Femur (tissue), 1 donor: ENCODE measurements at regions not wholly inside any gene's neighbourhood (a gene's known extent, or its start where the extent isn't known, plus 50 kb on each side); places are given as distances from the start of the nearest gene placed in this dataset.

Experiments
- DNase-seq: peaks from one replicate; pipeline ENCODE4 v3.0.0-alpha.2; 2017

DNA sequence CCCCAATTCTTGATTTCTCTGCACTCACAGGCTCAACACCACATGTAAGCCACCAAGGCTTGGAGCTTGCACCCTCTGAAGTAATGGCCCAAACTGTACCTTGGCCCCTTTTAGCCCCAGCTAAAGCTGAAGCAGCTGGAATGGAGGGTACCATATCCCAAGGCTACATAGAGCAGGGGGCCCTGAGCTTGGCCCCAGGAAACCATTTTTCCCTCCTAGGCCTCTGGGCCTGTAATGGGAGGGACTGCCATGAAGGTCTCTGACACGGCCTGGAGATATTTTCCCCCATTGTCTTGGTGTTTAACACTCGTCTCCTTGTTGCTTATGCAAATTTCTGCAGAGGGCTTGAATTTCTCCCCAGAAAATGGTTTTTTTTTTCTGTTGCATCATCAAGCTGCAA lies 69.7 kb downstream of the SKA1 start:
- no peak for DNase-seq

DNA sequence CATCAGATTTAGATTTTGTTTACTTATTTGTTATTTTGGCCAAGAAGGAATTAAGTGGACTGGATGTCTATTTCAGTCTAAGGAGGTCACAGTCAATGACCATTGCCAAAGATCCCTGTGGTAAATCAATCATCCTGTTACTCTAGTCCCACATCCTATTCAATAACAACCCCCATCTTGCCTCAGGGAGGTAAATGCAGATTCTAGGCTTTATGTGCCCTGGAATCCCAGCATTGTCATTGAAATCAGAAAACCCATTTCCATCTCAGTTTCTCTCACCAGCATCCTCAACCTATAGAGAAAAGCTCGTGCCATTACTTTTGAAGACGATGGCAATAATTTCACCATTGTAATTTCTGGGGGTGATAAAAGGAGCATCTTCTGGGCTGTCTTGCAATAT lies 71.8 kb downstream of the SKA1 start:
- no peak for DNase-seq

DNA sequence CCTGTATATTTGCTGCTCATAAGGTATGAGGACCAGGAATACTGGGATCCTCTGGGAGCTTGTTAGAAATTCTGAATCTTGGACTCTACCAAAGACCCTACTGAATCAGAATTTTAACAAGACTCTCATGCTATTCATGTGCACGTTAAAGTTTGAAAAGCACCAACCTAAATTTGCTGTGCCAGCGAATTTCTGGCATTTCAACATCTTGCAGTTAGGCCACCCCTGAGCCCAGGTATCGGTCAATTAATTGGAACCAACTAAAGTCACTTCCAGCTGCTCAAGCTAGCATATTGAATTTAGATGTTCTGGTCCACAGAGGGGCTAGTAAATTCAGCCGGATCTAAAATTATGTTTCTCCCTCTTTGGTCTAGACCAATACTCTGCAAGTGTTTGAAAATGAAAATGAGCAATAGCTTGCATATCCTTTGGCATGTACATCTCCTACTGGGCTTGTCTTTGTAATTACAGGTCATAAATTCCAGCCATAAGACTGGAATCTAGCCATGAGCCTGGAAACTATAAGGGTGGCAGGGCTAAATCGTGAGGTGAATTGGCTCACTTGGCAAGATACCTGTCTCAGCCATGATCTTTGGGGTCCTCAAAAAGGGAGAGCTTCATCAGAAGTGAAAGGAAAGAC lies 72.4 kb downstream of the SKA1 start:
- no peak for DNase-seq

DNA sequence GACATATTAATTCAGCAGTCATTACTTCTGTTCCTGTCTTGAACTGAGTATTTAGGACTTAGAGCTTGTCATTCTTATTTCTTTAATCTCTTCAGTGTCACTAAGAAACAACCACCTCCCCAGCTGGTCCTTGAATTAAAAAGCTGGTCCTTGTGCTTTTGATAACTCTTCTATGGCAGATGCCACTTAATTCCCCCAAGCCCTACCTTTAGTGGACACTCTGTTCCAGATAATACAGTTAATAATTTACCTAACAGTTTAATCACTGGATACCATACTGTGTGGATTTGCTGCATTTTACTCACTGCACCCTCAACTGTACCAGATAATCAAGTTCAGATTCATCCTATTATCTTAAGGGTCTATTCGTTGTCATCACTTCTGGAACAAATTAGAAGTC lies 73.1 kb downstream of the SKA1 start:
- DNase-seq, result no peak

DNA sequence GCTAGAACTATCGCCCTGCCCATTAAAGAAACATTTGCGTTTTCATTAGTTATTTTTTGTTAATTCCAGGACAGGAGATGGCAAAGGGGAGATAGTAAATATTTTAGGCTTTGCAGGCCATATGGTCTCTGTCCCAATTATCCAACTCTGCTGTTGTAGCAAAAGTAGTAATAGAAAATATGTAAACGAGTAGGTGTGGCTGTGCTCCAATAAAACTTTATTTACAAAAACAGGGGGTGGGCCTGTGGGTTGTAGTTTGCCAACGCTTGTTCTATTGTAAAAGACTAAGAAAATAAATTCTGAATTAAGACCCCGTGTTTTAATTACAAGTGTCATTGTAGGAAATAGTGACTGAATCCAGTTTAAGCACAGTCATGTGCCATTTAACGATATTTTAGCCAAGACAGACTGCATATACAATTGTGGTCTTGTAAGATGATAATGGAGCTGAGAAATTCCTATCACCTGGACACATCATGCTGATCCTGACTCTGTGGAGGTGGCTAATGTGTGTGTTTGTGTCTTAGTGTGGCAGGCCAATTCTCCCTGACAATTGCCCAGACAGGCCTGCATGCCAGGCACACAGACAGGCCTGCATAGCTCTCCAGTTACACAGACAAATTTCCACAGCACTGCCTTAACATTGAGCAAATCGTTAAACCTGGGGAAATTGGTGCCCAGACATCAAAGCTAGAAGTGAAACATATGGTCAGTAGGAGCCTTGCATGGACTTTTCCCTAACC lies 76.4 kb downstream of the SKA1 start:
- DNase-seq, result no peak

DNA sequence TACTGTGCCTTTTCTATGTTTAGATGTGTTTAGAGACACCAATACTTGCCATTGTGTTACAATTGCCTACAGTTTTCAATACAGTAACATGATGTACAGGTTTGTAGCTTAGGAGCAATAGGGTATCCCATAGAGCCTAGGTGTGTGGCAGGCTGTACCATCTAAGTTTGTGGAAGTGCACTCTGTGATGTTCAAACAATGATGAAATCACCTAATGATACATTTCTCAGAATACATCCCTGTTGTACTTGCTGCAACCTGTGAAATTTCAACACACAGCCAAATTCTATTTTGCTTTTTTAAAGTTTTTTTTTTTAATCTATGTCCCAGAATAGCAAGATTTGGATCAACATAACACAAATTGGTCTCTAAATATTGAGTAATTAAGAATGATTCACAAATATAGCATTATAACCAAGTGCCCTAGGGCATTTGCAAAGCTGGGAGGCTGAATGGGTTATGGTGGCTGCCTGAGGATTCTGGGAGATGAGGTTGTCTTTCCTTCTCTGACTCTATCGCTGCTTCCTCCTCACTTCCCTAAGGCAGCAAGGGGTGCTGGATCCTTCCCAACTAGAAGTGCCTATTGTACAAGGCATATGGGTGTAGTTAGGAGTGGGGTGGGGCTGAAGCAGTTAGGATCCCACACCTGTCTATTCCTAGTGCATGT lies 78.3 kb downstream of the SKA1 start:
- DNase-seq, result no peak

DNA sequence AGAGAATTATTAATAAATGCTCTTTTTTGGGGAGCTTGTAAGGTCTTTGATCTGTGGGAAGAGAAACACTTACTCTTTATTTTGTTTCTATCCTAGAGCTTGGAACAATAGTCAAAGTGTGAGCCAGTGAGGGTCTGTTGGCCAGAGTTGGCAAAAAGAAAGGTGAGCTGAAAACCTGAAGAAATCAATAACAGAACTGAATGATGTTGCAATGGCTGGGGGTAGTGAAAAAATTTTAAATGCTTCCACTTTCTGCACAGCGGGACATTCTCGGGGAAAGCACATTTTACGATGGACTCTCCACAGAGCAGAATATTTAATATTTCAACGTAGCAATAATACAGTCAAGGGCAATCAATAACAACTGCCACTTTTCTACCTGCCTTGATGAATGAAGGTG lies 78.9 kb downstream of the SKA1 start:
- no peak for DNase-seq

DNA sequence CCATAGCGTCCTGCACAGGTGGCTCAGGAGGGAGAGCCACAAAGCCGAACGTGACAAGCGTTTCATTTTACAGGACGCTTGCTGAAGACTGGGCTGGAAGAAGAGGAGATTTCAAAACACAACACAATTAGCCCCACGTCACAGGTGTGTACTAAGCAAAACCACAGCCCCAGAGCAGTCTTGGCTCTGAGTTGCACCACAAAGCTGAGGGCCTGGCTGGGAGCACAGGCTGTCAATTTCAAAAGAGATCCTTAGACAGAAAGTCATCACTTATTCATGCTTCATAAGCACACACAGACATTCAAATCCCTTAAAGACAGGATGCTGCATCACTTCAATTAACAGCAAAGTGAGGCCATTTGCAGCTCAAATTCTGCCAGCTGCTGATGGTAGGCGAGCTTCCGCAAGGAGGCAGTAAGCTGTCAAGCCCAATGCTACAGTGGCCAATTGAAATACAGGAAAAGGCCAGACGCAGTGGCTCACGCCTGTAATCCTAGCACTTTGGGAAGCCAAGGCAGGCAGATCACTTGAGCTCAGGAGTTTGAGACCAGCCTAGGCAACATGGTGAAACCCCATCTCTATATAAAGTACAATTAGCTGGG lies 79.6 kb downstream of the SKA1 start:
- DNase-seq, result no peak

DNA sequence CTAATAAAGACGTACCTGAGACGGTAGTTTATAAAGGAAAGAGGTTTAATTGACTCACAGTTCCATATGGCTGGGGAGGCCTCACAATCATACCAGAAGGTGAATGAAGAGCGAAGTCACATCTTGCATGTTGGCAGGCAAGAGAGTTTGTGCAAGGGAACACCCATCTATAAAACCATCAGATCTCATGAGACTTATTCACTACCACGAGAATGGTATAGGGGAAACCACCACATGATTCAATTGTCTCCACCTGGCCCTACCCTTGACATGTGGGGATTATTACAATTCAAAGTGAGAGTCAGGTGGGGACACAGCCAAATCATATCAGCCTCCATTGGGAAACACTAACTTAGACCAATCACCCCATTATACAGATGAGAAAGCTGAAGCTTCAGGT lies 81.4 kb downstream of the SKA1 start:
- DNase-seq, result no peak

DNA sequence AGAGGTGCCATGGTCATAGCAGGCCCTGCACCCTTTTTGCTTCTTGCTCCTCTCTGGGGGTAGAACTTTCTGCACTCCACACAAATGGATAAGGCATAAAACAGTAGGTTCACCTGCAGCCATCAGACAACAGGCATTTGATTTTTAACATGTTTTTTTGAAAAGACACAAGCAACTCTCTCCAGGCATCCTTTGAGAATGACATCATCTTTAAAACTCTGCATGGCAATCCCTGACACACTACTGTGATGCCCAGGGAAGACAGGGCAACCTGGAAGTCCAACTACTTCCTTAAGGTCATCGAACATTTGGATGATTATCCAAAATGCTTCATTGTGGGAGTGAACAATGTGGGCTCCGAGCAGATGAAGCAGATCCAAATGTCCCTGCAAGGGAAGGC lies 82.8 kb downstream of the SKA1 start:
- no peak for DNase-seq

DNA sequence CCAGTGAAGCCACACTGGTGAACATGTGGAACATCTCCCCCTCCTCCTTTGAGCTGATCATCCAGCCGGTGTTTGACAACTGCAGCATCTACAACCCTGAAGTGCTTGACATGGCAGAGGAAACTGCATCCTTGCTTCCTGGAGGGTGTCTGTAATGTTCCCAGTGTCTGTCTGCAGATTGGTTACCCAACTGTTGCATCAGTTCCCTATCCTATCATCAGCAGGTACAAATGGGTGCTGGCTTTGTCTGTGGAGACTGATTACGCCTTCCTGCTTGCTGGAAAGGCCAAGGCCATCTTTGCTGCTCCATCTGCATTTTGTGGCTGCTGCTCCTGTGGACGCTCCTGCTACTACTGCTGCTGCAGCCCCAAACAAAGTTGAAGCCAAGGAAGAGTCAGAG lies 83.5 kb downstream of the SKA1 start:
- no peak for DNase-seq

DNA sequence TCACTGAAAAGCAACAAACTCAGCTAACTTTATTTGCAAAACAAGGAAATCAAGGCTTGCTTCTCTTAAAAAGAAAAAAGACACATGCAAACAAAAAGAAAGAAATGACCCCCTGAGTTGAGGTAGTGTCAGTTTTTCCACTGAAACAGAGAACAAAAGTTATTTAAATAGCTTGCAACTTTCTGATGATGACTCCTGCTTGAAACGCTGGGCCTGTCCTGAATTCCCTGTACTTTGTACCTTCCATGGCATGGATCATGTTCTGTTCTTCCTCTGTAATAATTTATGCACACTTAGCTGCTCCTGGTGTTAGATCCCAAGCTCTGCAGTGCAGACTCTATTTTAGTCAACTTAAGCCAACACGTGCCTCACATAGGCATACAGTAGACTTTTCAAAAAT lies 84.0 kb downstream of the SKA1 start:
- DNase-seq, result no peak

DNA sequence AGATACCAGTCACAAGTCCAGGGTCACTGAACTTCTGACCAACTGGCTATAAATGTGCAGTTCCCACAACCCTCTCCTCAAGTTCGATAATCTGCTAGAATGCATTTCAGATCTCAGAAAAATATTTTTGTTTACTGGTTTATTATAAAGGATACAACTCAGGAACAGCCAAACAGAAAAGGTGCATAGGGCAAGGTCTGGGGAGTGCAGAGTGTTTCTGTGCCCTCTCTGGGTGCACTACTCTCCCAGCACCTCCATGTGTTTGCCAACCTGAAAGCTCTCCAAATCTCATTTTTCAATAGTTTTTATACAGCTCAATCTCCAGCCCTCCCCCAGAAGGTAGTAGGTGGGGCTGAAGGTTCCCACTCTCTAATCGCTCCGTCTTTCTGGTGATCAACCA lies 85.2 kb downstream of the SKA1 start:
- no peak for DNase-seq

DNA sequence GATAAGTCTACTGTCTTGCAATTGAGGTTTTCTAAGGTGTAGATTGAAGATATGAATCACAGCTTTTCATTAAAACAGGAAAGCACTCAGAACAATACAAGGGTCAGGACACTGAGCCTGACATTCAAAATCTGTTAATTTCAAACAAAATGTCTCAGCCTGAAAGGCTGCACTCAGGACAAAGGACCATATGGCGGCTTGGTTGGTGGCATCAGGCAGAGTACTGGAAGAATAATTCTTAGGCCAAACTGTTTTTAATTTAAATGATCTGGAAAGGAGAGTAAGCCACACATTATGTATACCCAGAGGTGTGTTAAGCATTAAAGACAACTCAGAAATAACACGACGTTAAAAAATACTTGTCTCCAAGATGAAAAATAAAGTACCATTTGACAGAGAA lies 85.9 kb downstream of the SKA1 start:
- DNase-seq, result no peak

DNA sequence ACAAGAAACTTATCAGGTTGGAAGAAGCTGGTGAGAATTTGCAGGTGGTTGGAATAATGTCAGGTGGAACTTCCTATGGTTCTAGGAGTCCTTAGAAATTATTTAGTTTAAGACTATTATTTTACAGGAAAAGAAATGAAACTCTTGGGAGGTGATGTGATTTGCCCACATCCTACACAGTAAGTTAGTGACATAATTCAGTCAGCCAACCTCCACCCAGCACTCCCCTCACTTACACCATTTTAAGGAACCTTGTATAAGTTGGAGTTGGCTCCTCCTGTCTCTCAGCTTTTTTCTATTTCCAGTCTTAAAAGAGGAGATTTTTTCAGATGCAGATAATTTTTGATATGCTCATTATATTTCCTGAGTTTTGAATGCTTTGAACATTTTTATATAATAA lies 86.4 kb downstream of the SKA1 start:
- no peak for DNase-seq

DNA sequence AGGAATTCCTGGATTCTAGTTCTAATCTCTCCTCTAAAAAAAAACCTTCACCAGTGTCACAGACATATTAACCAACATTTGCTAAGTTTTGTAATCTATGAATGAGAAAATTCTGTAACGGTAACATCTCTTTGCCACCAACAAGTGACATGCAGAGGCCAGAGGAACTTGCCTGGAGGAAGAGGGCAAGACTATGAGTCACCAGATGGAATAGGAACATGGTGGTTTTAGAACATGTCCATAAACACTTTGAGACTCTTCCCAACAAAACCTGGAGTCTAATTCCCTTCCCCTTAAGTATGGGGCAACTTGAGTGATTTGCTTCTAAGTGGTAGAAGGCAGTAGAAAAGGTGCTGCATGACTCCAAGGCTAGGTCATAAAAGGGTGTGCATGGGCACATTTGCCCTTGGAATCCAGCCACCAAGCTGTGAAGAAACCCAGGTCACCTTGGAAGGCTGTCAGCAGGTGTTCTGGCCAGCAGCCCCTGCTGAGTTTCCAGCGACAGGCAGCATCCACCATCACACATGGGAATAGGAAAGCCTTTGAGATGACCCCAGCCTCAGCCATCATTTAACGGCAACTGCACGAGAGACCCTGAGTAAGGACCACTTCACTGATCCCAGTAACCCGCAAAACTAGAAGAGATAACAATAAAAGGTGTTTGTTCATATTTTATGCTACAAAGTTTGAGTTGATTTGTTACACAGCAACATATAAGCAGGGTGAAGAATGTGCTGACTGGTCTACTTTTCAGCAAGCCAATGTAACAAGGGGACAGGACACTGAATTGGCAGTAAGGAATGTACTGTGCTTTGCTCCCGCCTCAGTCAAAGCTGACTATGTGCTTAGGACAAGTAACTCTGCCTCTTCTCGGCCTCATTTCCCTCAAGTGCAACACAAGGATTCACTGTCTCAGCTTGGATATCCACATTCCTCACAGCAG lies 90.6 kb downstream of the SKA1 start:
- no peak for DNase-seq

DNA sequence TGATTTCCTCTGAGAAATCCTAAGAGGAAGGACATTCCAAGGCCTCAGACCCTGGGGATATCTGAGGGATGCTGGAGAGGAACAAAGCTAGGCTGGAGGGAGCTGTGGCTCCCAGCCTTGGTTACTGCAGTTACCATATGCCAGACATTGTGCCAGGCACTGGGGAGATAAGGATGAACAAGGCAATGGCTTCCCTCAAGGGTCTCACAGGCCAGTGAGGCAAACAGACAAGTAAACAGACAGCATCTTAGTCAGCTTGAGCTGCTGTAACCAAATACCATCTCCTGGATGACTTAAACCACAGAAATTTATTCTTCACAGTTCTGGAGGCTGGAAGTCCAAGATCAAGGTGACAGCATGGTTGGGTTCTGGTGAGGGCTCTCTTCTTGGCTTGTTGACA lies 91.8 kb downstream of the SKA1 start:
- DNase-seq, result no peak

DNA sequence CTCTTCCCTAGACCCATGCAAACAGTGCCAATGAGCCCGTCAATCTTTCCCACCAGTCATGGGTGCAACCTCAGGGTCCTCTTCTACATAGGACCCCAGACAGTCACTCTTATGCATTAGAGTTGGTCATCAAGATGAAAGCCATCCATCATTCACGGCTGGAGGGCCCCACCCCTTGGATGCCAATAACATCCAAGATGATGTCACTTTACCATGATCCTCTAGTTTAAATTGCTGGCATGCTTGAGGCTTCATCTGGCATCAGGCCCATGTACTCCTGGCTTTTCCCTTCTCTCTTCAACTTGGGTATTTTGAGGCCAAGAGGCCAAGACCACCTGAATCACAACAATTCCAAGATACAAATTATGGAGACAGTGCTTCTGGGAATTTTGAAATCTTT lies 91.1 kb upstream of the MAPK4 start:
- no peak for DNase-seq

DNA sequence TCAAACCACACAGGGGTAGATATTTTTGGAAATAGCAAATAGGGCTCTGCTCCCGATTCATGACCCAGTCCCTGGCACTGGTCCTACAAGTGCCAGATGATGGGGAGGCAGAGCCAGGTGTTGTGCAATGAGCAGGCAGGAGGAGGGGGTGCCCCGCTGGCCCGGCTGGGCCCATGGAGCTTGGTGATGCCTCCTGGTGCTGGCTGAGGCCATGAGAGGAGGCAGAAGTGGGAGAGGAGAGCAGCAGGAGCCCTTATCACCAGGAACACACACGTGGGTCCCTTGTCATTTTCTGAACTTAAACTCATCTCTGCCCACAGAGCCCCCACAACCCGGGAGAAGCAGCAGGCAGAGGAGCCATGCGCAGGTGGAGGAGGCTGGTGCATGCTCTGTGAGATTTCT lies 90.5 kb upstream of the MAPK4 start:
- no peak for DNase-seq

DNA sequence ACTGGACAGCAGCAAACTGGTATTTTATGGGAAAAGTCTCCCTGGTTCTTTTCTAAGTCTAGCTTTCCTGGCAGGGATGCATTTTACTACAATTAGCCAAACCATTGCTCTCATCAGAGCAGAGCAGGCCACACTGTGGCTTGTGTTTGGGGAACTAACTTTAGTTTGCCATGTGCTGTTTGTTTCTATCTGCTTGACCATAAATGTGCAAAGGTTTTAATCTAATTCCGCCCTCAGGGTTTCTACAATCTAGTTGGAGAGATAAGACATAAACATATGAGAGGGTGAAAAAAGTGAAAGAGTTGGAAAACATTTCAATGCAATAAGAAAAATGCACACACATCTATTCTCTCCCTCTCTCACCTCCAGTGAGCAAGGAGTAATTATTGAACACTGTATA lies 86.9 kb upstream of the MAPK4 start:
- DNase-seq, result no peak

DNA sequence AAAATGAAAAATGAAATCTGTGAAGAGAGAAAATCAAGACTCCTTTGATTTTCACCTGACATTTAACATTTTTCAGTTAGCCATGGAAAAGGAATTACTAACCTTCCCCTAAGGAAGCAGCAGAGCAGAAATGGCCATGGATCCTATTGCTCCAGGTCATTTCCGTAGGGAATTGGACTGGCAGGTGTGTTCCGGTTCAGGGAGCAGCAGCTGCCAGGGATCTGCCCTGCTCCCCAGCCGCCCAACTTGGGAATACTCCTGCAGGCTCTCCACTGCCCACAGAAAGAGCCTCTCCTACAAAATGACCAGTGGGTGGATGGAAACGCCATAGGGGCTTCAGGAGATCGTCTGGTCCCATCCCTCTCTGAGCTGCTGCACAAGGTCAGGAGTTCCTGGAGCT lies 86.0 kb upstream of the MAPK4 start:
- DNase-seq, result no peak

DNA sequence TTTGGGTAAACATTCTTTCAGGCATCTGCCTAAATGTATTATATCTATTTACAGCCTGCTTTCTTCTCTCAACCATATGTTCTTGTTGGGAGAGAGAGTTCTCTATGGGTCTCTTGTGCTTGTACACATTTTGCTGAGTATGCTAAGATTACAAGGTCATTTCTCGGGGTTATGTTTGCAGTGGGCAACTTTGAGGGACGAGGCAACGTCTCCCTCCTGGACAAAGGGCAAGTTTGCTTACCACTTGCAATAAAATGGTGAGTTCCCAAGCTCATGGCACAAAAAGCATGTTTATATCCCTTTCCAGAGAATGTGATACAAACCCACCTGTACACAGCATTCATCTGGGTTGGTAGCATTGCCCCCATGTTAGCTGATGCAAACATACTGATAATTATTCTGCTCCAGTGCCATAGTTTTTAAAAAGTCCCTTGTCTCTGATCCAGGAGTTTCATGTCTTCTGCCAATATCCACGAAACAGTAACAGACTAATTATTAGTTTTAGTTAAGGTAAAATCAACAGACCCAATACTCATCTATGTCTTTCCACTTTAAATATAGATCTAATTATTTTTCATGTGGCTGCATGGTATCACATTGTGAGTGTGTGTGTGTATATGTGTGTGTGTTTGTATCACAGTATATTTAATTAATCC lies 84.2 kb upstream of the MAPK4 start:
- DNase-seq, result no peak
